GM18507 (cell line): ENCODE measurements at regions not wholly inside any gene's neighbourhood (a gene's known extent, or its start where the extent isn't known, plus 50 kb on each side); places are given as distances from the start of the nearest gene placed in this dataset.

Experiments used
- DNase-seq: peaks from one replicate; pipeline ENCODE4 v3.0.0; 2011; ENCODE audit warnings: low read depth; ENCODE audit not compliant: insufficient read length; ENCODE audit errors: extremely low spot score
- FAIRE-seq: peaks from 2 replicates; lab custom pipeline; 2011; peaks lifted over from hg19 to GRCh38; lab: Jason Lieb, UNC

- no peak for FAIRE-seq
- DNase-seq: no peak
Observed at GRCh38 chr6:19454001-19454720, 383.0 kb upstream of the ID4 start.

- no peak for FAIRE-seq
- DNase-seq: no peak
Observed at GRCh38 chr6:19454721-19455392, 382.3 kb upstream of the ID4 start.

GRCh38 chr6:19463250-19463649 lies 373.9 kb upstream of the ID4 start:
- DNase-seq (no peak), FAIRE-seq (no peak)

GRCh38 chr6:19463925-19464324 lies 373.2 kb upstream of the ID4 start:
- FAIRE-seq: no peak
- no peak for DNase-seq

- no peak for DNase-seq
- FAIRE-seq: no peak
Observed at GRCh38 chr6:19465256-19465655, 371.9 kb upstream of the ID4 start.

- DNase-seq (no peak), FAIRE-seq (no peak)
Observed at GRCh38 chr6:19465760-19466159, 371.4 kb upstream of the ID4 start.

- no peak for FAIRE-seq
- no peak for DNase-seq
Observed at GRCh38 chr6:19470333-19470732, 366.8 kb upstream of the ID4 start.

- DNase-seq (no peak), FAIRE-seq (no peak)
Observed at GRCh38 chr6:19472153-19472552, 365.0 kb upstream of the ID4 start.

GRCh38 chr6:19472850-19473249 lies 364.3 kb upstream of the ID4 start:
- FAIRE-seq: no peak
- no peak for DNase-seq

GRCh38 chr6:19477563-19477962 lies 359.6 kb upstream of the ID4 start:
- no peak for DNase-seq
- FAIRE-seq: no peak

GRCh38 chr6:19478273-19478672 lies 358.9 kb upstream of the ID4 start:
- DNase-seq (no peak), FAIRE-seq (no peak)

- FAIRE-seq (no peak), DNase-seq (no peak)
Observed at GRCh38 chr6:19478992-19479391, 358.2 kb upstream of the ID4 start.

GRCh38 chr6:19479551-19479950 lies 357.6 kb upstream of the ID4 start:
- FAIRE-seq (no peak), DNase-seq (no peak)

GRCh38 chr6:19492636-19493405 lies 344.3 kb upstream of the ID4 start:
- DNase-seq (no peak), FAIRE-seq (no peak)

GRCh38 chr6:19501737-19502245 lies 335.4 kb upstream of the ID4 start:
- no peak for FAIRE-seq
- DNase-seq: no peak

GRCh38 chr6:19502301-19502700 lies 334.9 kb upstream of the ID4 start:
- no peak for FAIRE-seq
- no peak for DNase-seq

GRCh38 chr6:19515939-19516338 lies 321.2 kb upstream of the ID4 start:
- FAIRE-seq: no peak
- no peak for DNase-seq

GRCh38 chr6:19519941-19520340 lies 317.2 kb upstream of the ID4 start:
- no peak for FAIRE-seq
- no peak for DNase-seq

GRCh38 chr6:19524366-19525186 lies 312.6 kb upstream of the ID4 start:
- DNase-seq (no peak), FAIRE-seq (no peak)

GRCh38 chr6:19525673-19526072 lies 311.5 kb upstream of the ID4 start:
- FAIRE-seq (no peak), DNase-seq (no peak)
